Spleen (tissue), 11 donors: ENCODE measurements at regions not wholly inside any gene's neighbourhood (a gene's known extent, or its start where the extent isn't known, plus 50 kb on each side); places are given as distances from the start of the nearest gene placed in this dataset.

Source experiments
- DNase-seq: peaks from one replicate; pipeline ENCODE4 v3.0.0-alpha.2; 2020
- H3K27ac ChIP-seq, 8 donors: fragments of 200-600 bp; sonication (generic) in 7 of 8; 1 replicate in 4 of 8; 2 replicates in 4 of 8; pipeline versions ENCODE4 v1.5.0 to v1.8.0; 2016 to 2021; ENCODE audit warnings: inconsistent platforms in 4 of 8, mild to moderate bottlenecking in 4 of 8, moderate library complexity in 1 of 8
- H3K27me3 ChIP-seq, 7 donors: fragments of 200-600 bp; sonication (generic) in 6 of 7; replicated peaks in 1 of 7; 1 replicate in 4 of 7; 2 replicates in 3 of 7; pipeline versions ENCODE4 v1.5.0 to v1.8.0; 2016 to 2021; ENCODE audit warnings: inconsistent platforms in 3 of 7, mild to moderate bottlenecking in 1 of 7
- H3K36me3 ChIP-seq, 6 donors: fragments of 200-600 bp; sonication (generic) in 5 of 6; 1 replicate in 4 of 6; 2 replicates in 2 of 6; pipeline versions ENCODE4 v1.5.0 to v1.8.0; 2016 to 2021; ENCODE audit warnings: inconsistent platforms in 2 of 6
- H3K4me1 ChIP-seq, 6 donors: fragments of 200-600 bp; sonication (generic) in 5 of 6; 1 replicate in 3 of 6; 2 replicates in 3 of 6; pipeline versions ENCODE4 v1.5.0 to v1.8.0; 2016 to 2021; ENCODE audit warnings: inconsistent platforms in 3 of 6
- H3K4me3 ChIP-seq, 8 donors: fragments of 200-600 bp; sonication (generic) in 7 of 8; 1 replicate in 4 of 8; 2 replicates in 4 of 8; pipeline versions ENCODE4 v1.5.0 to v1.8.0; 2016 to 2021; ENCODE audit warnings: inconsistent platforms in 4 of 8, mild to moderate bottlenecking in 4 of 8, moderate library complexity in 2 of 8
- H3K9me3 ChIP-seq, 8 donors: fragments of 200-600 bp; sonication (generic) in 7 of 8; 1 replicate in 4 of 8; 2 replicates in 4 of 8; pipeline versions ENCODE4 v1.5.0 to v1.8.0; 2016 to 2021; ENCODE audit warnings: inconsistent platforms in 4 of 8
- POLR2A ChIP-seq, 3 donors: fragments of 450-650 bp; IDR thresholded peaks; one replicate each; pipeline ENCODE4 v1.5.1; 2017; ENCODE audit warnings: antibody characterized with exemption in 3 of 3, mild to moderate bottlenecking in 1 of 3
- POLR2AphosphoS5 ChIP-seq, 3 donors: sonication (generic); formaldehyde crosslinking; IDR thresholded peaks; one replicate each; pipeline ENCODE4 v1.5.1; 2017; ENCODE audit warnings: antibody characterized with exemption in 3 of 3
- WGBS, 5 donors: extraction: QIAGEN DNeasy Blood & Tissue Kit in 3 of 5; methylation state at CpG; one replicate each; pipeline versions ENCODE4 v1.1.5 to v1.1.7; 2013 to 2018; 5-methylcytosine and 5-hydroxymethylcytosine counted together
- intact Hi-C: fragments of 100-400 bp; cut with DNase I; formaldehyde crosslinking; loops from one replicate; pipeline ENCODE4 v1.15.0; 2023; ENCODE audit warnings: low total_unique reads
- TF ChIP-seq, protein P1 (sequence below), 11 experiments: fragments of 200-600 bp in 7 of 11; fragments of 450-650 bp in 4 of 11; sonication (generic) in 4 of 11; IDR thresholded peaks in 8 of 11; conservative IDR thresholded peaks in 3 of 11; 1 replicate in 7 of 11; 2 replicates in 4 of 11; pipeline versions ENCODE4 v1.4.0 to v1.8.0; 2016 to 2021; ENCODE audit warnings: antibody characterized with exemption in 11 of 11, inconsistent platforms in 4 of 11, mild to moderate bottlenecking in 1 of 11
- donor health status: healthy with polysubstance abuse.
- donor health status: DM: no; HTN: no; CAD: no; lungs with moderate emphysema.
- donor health status: DM: no; HTN: no; CAD: no.
- donor health status: Bipolar disorder and iron deficiency.
- donor health status: healthy.
- donor health status: DM: no; HTN: no; CAD: no.
- donor health status: DM: yes; HTN: yes; CAD: no.

- peaks cover 0 to 11% (median 0%) of the 10 kb centered on the region in 6 donors for H3K36me3 ChIP-seq
- peaks cover 63 to 100% (median 97%) of the 10 kb centered on the region in 6 donors for H3K4me1 ChIP-seq
- TF ChIP-seq POLR2A (IDR thresholded peaks at IDR 0.05) = no peak
- TF ChIP-seq, protein P1, sequence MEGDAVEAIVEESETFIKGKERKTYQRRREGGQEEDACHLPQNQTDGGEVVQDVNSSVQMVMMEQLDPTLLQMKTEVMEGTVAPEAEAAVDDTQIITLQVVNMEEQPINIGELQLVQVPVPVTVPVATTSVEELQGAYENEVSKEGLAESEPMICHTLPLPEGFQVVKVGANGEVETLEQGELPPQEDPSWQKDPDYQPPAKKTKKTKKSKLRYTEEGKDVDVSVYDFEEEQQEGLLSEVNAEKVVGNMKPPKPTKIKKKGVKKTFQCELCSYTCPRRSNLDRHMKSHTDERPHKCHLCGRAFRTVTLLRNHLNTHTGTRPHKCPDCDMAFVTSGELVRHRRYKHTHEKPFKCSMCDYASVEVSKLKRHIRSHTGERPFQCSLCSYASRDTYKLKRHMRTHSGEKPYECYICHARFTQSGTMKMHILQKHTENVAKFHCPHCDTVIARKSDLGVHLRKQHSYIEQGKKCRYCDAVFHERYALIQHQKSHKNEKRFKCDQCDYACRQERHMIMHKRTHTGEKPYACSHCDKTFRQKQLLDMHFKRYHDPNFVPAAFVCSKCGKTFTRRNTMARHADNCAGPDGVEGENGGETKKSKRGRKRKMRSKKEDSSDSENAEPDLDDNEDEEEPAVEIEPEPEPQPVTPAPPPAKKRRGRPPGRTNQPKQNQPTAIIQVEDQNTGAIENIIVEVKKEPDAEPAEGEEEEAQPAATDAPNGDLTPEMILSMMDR (IDR thresholded peaks at IDR 0.05 in 8 of 11, conservative IDR thresholded peaks at IDR 0.05 in 3 of 11) = no peak
- no peak for TF ChIP-seq POLR2AphosphoS5 (IDR thresholded peaks at IDR 0.05)
- no peak for DNase-seq
- intact Hi-C loops = no loop called here
- H3K4me3 ChIP-seq = peak overlapping the region in 1 of 8 donors; percentile 73
- peak overlapping the region; percentile 1 to 89 (median 86) for H3K27ac ChIP-seq
- no peaks in the 10 kb centered on the region for H3K9me3 ChIP-seq
- H3K27me3 ChIP-seq = no peaks in the 10 kb centered on the region
Observed at GRCh38 chr6:144347448-144347759, 62.3 kb downstream of the UTRN start.

DNA sequence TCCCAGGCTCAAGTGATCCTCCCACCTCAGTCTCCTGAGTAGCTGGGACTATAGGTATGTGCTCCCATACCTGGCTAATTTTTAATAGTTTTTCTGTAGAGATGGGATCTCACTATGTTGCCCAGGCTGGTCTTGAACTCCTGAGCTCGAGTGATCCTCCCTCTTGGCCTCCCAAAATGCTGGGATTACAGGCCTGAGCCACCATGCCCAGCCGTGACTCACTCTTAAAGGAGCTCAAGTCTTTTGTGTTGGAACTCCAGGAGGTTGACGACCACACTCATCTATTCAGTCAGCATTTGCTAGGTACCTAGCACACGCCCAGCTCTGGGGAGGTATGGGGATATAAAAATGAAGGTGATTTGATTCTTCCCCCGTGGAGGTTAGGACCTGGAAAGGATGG is 62.8 kb downstream of the UTRN start:
- Histone ChIP-seq H3K4me1 (peaks cover 63 to 100% (median 98%) of the 10 kb centered on the region in 6 donors), H3K36me3 (peaks cover 0 to 11% (median 0%) of the 10 kb centered on the region in 6 donors), H3K4me3 (no peak overlapping the region), H3K27me3 (no peaks in the 10 kb centered on the region), H3K27ac (peak overlapping the region; percentile 17 to 89 (median 86)), H3K9me3 (no peaks in the 10 kb centered on the region)
- intact Hi-C loops = no loop called here
- WGBS, 5 donors = 87 to 93% (median 90%) methylated on average over 5 of the region's 5 CpGs
- no peak for DNase-seq
- TF ChIP-seq POLR2AphosphoS5 (IDR thresholded peaks at IDR 0.05) (no peak), POLR2A (IDR thresholded peaks at IDR 0.05) (no peak)

- intact Hi-C loops = no loop called here
- peaks cover 0 to 11% (median 0%) of the 10 kb centered on the region in 6 donors for H3K36me3 ChIP-seq
- H3K27me3 ChIP-seq = no peaks in the 10 kb centered on the region
- TF ChIP-seq, protein P1 (IDR thresholded peaks at IDR 0.05 in 8 of 11, conservative IDR thresholded peaks at IDR 0.05 in 3 of 11) = no peak
- peak in 1 of 3 donors; percentile 80 for TF ChIP-seq POLR2AphosphoS5 (IDR thresholded peaks at IDR 0.05)
- peaks cover 75 to 100% (median 95%) of the 10 kb centered on the region in 6 donors for H3K4me1 ChIP-seq
- 5 to 12% (median 11%) methylated on average over 8 of the region's 8 CpGs for WGBS, 5 donors
- H3K9me3 ChIP-seq = no peaks in the 10 kb centered on the region
- peak overlapping the region in 4 of 8 donors; percentile 5 to 52 (median 16) for H3K4me3 ChIP-seq
- no peak for DNase-seq
- peak overlapping the region; percentile 64 to 89 (median 84) for H3K27ac ChIP-seq
Observed at GRCh38 chr6:144349690-144350527, 64.8 kb downstream of the UTRN start.

GRCh38 chr6:144350528-144350880 is 65.4 kb downstream of the UTRN start:
- Histone ChIP-seq H3K4me1 (peaks cover 69 to 100% (median 92%) of the 10 kb centered on the region in 6 donors), H3K27me3 (no peaks in the 10 kb centered on the region), H3K9me3 (no peaks in the 10 kb centered on the region), H3K36me3 (peaks cover 0 to 8% (median 0%) of the 10 kb centered on the region in 6 donors), H3K4me3 (peak overlapping the region in 4 of 8 donors; percentile 5 to 52 (median 16)), H3K27ac (peak overlapping the region; percentile 64 to 89 (median 84))
- intact Hi-C loops = no loop called here
- no peak for DNase-seq
- TF ChIP-seq POLR2A (IDR thresholded peaks at IDR 0.05) = no peak
- no peak for TF ChIP-seq POLR2AphosphoS5 (IDR thresholded peaks at IDR 0.05)
- TF ChIP-seq, protein P1 (IDR thresholded peaks at IDR 0.05 in 8 of 11, conservative IDR thresholded peaks at IDR 0.05 in 3 of 11) = no peak
- WGBS, 5 donors = 11 to 16% (median 15%) methylated on average over 2 of the region's 2 CpGs
